ENCODE measurements at regions not wholly inside any gene's neighbourhood (a gene's known extent, or its start where the extent isn't known, plus 50 kb on each side); places are given as distances from the start of the nearest gene placed in this dataset.

DNA sequence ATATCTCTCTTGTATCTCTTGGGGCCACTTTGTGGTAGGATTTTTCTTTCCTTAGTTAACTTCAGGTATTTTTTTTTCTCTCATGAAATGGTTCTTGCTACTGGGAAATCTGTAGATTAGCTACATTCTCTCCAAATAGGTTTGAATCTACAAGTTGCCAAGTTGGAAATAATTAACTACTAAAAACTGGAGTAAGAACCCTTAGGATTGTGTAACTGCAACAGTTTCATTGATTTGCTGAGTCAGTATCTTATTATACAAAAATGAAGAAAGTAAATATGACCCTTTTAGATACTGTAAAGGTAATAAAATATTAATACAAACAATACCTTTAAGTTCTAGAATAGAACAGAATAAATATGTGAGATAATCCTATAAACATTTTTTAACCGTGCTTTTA, 327.9 kb downstream of the CXXC4 start:
- H3K4me3 ChIP-seq (ENCODE audit: control insufficient read depth in 2 of 3, extremely low read depth in 1 of 3, insufficient read depth in 2 of 3, low read depth in 1 of 3, low read length in 3 of 3): no peak overlapping the region
- DNase-seq (ENCODE audit: low read depth, low spot score): no peak
- dilution Hi-C loops (cut with MboI; ENCODE audit: extremely low pct_ligation_motif_present, low sequenced_read_pairs): no loop called here

DNA sequence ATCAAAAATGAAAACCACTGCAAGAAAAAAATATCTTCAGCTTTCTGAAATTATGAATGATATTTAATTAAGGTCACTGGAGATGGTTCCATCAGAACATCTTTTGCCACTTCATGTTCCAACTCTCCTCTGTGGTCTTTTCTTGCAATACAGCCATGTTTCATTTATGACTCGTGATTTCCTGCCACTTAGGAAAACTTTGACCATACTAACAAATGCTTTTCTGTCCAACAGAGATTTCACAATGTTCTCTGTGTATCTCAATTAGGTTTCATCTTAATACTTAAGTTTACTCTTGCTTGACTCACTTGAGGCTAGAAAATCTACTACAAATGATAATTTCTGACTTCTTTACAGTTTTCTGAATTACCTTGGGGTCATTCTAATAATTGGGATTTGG, 330.9 kb downstream of the CXXC4 start:
- FAIRE-seq (no peak), DNase-seq (ENCODE audit: low read depth, low spot score) (no peak)
- no peaks in the 10 kb centered on the region for H3K79me2 ChIP-seq (ENCODE audit: control insufficient read depth, insufficient read depth, low read length)
- H3K27ac ChIP-seq (ENCODE audit: control insufficient read depth, insufficient read depth, low read length): no peak overlapping the region
- H3K36me3 ChIP-seq (ENCODE audit: control insufficient read depth in 2 of 2, extremely low read depth in 1 of 2, insufficient read depth in 2 of 2, low read length in 2 of 2): no peaks in the 10 kb centered on the region
- dilution Hi-C loops (cut with MboI; ENCODE audit: extremely low pct_ligation_motif_present, low sequenced_read_pairs): no loop called here
- H3K4me2 ChIP-seq (ENCODE audit: control insufficient read depth, extremely low read depth, insufficient read depth, low read depth, low read length): no peak overlapping the region
- TF ChIP-seq, protein P1, sequence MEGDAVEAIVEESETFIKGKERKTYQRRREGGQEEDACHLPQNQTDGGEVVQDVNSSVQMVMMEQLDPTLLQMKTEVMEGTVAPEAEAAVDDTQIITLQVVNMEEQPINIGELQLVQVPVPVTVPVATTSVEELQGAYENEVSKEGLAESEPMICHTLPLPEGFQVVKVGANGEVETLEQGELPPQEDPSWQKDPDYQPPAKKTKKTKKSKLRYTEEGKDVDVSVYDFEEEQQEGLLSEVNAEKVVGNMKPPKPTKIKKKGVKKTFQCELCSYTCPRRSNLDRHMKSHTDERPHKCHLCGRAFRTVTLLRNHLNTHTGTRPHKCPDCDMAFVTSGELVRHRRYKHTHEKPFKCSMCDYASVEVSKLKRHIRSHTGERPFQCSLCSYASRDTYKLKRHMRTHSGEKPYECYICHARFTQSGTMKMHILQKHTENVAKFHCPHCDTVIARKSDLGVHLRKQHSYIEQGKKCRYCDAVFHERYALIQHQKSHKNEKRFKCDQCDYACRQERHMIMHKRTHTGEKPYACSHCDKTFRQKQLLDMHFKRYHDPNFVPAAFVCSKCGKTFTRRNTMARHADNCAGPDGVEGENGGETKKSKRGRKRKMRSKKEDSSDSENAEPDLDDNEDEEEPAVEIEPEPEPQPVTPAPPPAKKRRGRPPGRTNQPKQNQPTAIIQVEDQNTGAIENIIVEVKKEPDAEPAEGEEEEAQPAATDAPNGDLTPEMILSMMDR (optimal IDR thresholded peaks at IDR 0.05 in 1 of 3, IDR thresholded peaks at IDR 0.05 in 1 of 3, conservative IDR thresholded peaks at IDR 0.05 in 1 of 3; ENCODE audit: extremely low read depth in 1 of 3, insufficient read depth in 2 of 3, low read length in 3 of 3): no peak
- no peak for TF ChIP-seq EZH2 (IDR thresholded peaks at IDR 0.05; ENCODE audit: low read length)
- H3K9me3 ChIP-seq (ENCODE audit: control insufficient read depth, low read depth, low read length): no peaks in the 10 kb centered on the region
- H4K20me1 ChIP-seq (ENCODE audit: control insufficient read depth, extremely low read depth, insufficient read depth, low read length): no peaks in the 10 kb centered on the region
- H3K4me3 ChIP-seq (ENCODE audit: control insufficient read depth in 2 of 3, extremely low read depth in 1 of 3, insufficient read depth in 2 of 3, low read depth in 1 of 3, low read length in 3 of 3): no peak overlapping the region
- H3K4me1 ChIP-seq (ENCODE audit: control insufficient read depth, extremely low read depth, insufficient read depth, low read length): no peaks in the 10 kb centered on the region
- H3K9ac ChIP-seq (ENCODE audit: control insufficient read depth, extremely low read depth, insufficient read depth, low read length): no peak overlapping the region
- H3K9me1 ChIP-seq (ENCODE audit: control insufficient read depth, extremely low read depth, insufficient read depth, low read length): no peaks in the 10 kb centered on the region
- H2AFZ ChIP-seq (ENCODE audit: control insufficient read depth, low read length): no peak overlapping the region
- H3K27me3 ChIP-seq (ENCODE audit: control insufficient read depth, extremely low read depth, insufficient read depth, low read length): no peaks in the 10 kb centered on the region

More for the DNA sequence above, 327.9 kb downstream of the CXXC4 start:
- Histone ChIP-seq H3K9me1 (ENCODE audit: control insufficient read depth, extremely low read depth, insufficient read depth, low read length) (no peaks in the 10 kb centered on the region), H3K27ac (ENCODE audit: control insufficient read depth, insufficient read depth, low read length) (no peak overlapping the region), H2AFZ (ENCODE audit: control insufficient read depth, low read length) (no peak overlapping the region), H3K36me3 (ENCODE audit: control insufficient read depth in 2 of 2, extremely low read depth in 1 of 2, insufficient read depth in 2 of 2, low read length in 2 of 2) (no peaks in the 10 kb centered on the region), H4K20me1 (ENCODE audit: control insufficient read depth, extremely low read depth, insufficient read depth, low read length) (no peaks in the 10 kb centered on the region), H3K9ac (ENCODE audit: control insufficient read depth, extremely low read depth, insufficient read depth, low read length) (no peak overlapping the region), H3K79me2 (ENCODE audit: control insufficient read depth, insufficient read depth, low read length) (no peaks in the 10 kb centered on the region), H3K27me3 (ENCODE audit: control insufficient read depth, extremely low read depth, insufficient read depth, low read length) (no peaks in the 10 kb centered on the region), H3K9me3 (ENCODE audit: control insufficient read depth, low read depth, low read length) (no peaks in the 10 kb centered on the region), H3K4me1 (ENCODE audit: control insufficient read depth, extremely low read depth, insufficient read depth, low read length) (no peaks in the 10 kb centered on the region), H3K4me2 (ENCODE audit: control insufficient read depth, extremely low read depth, insufficient read depth, low read depth, low read length) (no peak overlapping the region)
- FAIRE-seq: no peak
- no peak for TF ChIP-seq EZH2 (IDR thresholded peaks at IDR 0.05; ENCODE audit: low read length)
- TF ChIP-seq, protein P1 (optimal IDR thresholded peaks at IDR 0.05 in 1 of 3, IDR thresholded peaks at IDR 0.05 in 1 of 3, conservative IDR thresholded peaks at IDR 0.05 in 1 of 3; ENCODE audit: extremely low read depth in 1 of 3, insufficient read depth in 2 of 3, low read length in 3 of 3): no peak
